H9 (cell line): ENCODE measurements at regions not wholly inside any gene's neighbourhood (a gene's known extent, or its start where the extent isn't known, plus 50 kb on each side); places are given as distances from the start of the nearest gene placed in this dataset.

Experiments
- DNase-seq: peaks from one replicate; pipeline ENCODE4 v3.0.0-alpha.2; 2017
- H2AFZ ChIP-seq: one replicate; pipeline ENCODE4 v1.6.1; 2013; ENCODE audit warnings: mild to moderate bottlenecking, low read length, control low read depth, moderate library complexity
- H2AK5ac ChIP-seq: 2 replicates; pipeline ENCODE4 v1.6.1; 2013; ENCODE audit warnings: low read length, control low read depth, mixed read lengths; ENCODE audit not compliant: insufficient read length
- H2BK120ac ChIP-seq: one replicate; pipeline ENCODE4 v1.6.1; 2013; ENCODE audit warnings: low read depth, mild to moderate bottlenecking, low read length, control low read depth, inconsistent platforms; ENCODE audit not compliant: poor library complexity, severe bottlenecking
- H2BK12ac ChIP-seq: 2 replicates; pipeline ENCODE4 v1.6.1; 2013; ENCODE audit warnings: low read length, control low read depth, mixed read lengths, low read depth; ENCODE audit not compliant: insufficient read length
- H2BK15ac ChIP-seq: 2 replicates; pipeline ENCODE4 v1.6.1; 2013; ENCODE audit warnings: low read depth, low read length, control low read depth
- H2BK20ac ChIP-seq: one replicate; pipeline ENCODE4 v1.6.1; 2013; ENCODE audit warnings: low read depth, mild to moderate bottlenecking, low read length, control low read depth, inconsistent platforms; ENCODE audit not compliant: poor library complexity, severe bottlenecking
- H2BK5ac ChIP-seq: 2 replicates; pipeline ENCODE4 v1.6.1; 2013; ENCODE audit warnings: low read length, control low read depth, mixed read lengths; ENCODE audit not compliant: insufficient read length
- H3K14ac ChIP-seq: 2 replicates; pipeline ENCODE4 v1.6.1; 2013; ENCODE audit warnings: low read length, control low read depth; ENCODE audit not compliant: insufficient read depth
- H3K18ac ChIP-seq: 2 replicates; pipeline ENCODE4 v1.6.1; 2013; ENCODE audit warnings: low read depth, mild to moderate bottlenecking, mixed read lengths, low read length, control low read depth; ENCODE audit not compliant: insufficient read length
- H3K23ac ChIP-seq: 2 replicates; pipeline ENCODE4 v1.6.1; 2013; ENCODE audit warnings: low read length, control low read depth, mixed read lengths, low read depth; ENCODE audit not compliant: insufficient read length
- H3K23me2 ChIP-seq: 2 replicates; pipeline ENCODE4 v1.6.1; 2013; ENCODE audit warnings: low read depth, mild to moderate bottlenecking, mixed read lengths, low read length, control low read depth; ENCODE audit not compliant: insufficient read length, poor library complexity, severe bottlenecking
- H3K27ac ChIP-seq: 2 replicates; pipeline ENCODE4 v1.5.1; 2013; ENCODE audit warnings: low read length, control low read depth, mixed read lengths, low read depth; ENCODE audit not compliant: insufficient read length
- H3K27me3 ChIP-seq: 2 replicates; pipeline ENCODE4 v1.6.1; 2013; ENCODE audit warnings: low read length, control low read depth, inconsistent platforms; ENCODE audit not compliant: insufficient read depth
- H3K4ac ChIP-seq: 2 replicates; pipeline ENCODE4 v1.6.1; 2013; ENCODE audit warnings: low read depth, mild to moderate bottlenecking, control low read depth, inconsistent platforms, low read length, moderate library complexity
- H3K4me1 ChIP-seq: 2 replicates; pipeline ENCODE4 v1.6.1; 2013; ENCODE audit warnings: low read length, control low read depth, inconsistent platforms; ENCODE audit not compliant: insufficient read depth
- H3K4me2 ChIP-seq: 2 replicates; pipeline ENCODE4 v1.6.1; 2013; ENCODE audit warnings: low read length, control low read depth, mixed read lengths; ENCODE audit not compliant: insufficient read length, insufficient read depth
- H3K56ac ChIP-seq: 2 replicates; pipeline ENCODE4 v1.6.1; 2013; ENCODE audit warnings: low read depth, mild to moderate bottlenecking, mixed read lengths, low read length, control low read depth; ENCODE audit not compliant: insufficient read length
- H3K79me1 ChIP-seq: 2 replicates; pipeline ENCODE4 v1.6.1; 2013; ENCODE audit warnings: low read depth, mild to moderate bottlenecking, moderate library complexity, low read length, control low read depth, inconsistent platforms; ENCODE audit not compliant: insufficient read depth, poor library complexity, severe bottlenecking
- H3K79me2 ChIP-seq: 2 replicates; pipeline ENCODE4 v1.6.1; 2013; ENCODE audit warnings: low read length, control low read depth, inconsistent platforms; ENCODE audit not compliant: insufficient read depth
- H3K9ac ChIP-seq: 2 replicates; pipeline ENCODE4 v1.6.1; 2013; ENCODE audit warnings: low read length, control low read depth, mixed read lengths; ENCODE audit not compliant: insufficient read length; ENCODE audit errors: extremely low read depth
- H3K9me3 ChIP-seq: one replicate; pipeline ENCODE4 v1.6.1; 2013; ENCODE audit warnings: low read depth, low read length, inconsistent platforms; ENCODE audit not compliant: control insufficient read depth
- H3T11ph ChIP-seq: one replicate; pipeline ENCODE4 v1.6.1; 2013; ENCODE audit warnings: mild to moderate bottlenecking, low read length, control low read depth, inconsistent platforms
- H4K20me1 ChIP-seq: one replicate; pipeline ENCODE4 v1.6.1; 2013; ENCODE audit not compliant: control insufficient read depth, insufficient read length, insufficient read depth
- H4K5ac ChIP-seq: 2 replicates; pipeline ENCODE4 v1.6.1; 2013; ENCODE audit warnings: low read depth, mild to moderate bottlenecking, mixed read lengths, low read length, control low read depth; ENCODE audit not compliant: insufficient read length
- H4K8ac ChIP-seq: replicated peaks from 2 replicates; pipeline ENCODE4 v1.6.1; 2013; ENCODE audit warnings: low read length, control low read depth, mixed read lengths, low read depth; ENCODE audit not compliant: insufficient read length
- H4K91ac ChIP-seq: 2 replicates; pipeline ENCODE4 v1.6.1; 2013; ENCODE audit warnings: low read depth, mild to moderate bottlenecking, moderate library complexity, mixed read lengths, low read length, control low read depth; ENCODE audit not compliant: insufficient read length
- H3K27ac Mint-ChIP-seq, 3 experiments: 2 replicates in 2 of 3; 3 replicates in 1 of 3; pipeline ENCODE4 v1.8.0; 2020 to 2021; ENCODE audit warnings: mixed read lengths in 3 of 3, mild to moderate bottlenecking in 1 of 3, moderate library complexity in 1 of 3
- H3K27me3 Mint-ChIP-seq: 2 replicates; pipeline ENCODE4 v1.8.0; 2021; ENCODE audit warnings: low read depth, mild to moderate bottlenecking, moderate library complexity, mixed read lengths
- H3K36me3 Mint-ChIP-seq, 3 experiments: 2 replicates in 2 of 3; 3 replicates in 1 of 3; pipeline ENCODE4 v1.8.0; 2020 to 2021; ENCODE audit warnings: low read depth in 3 of 3, mixed read lengths in 3 of 3; ENCODE audit not compliant: insufficient read depth in 1 of 3
- H3K4me1 Mint-ChIP-seq, 2 experiments: 2 replicates each; pipeline ENCODE4 v1.8.0; 2020; ENCODE audit warnings: mixed read lengths in 2 of 2
- H3K4me3 Mint-ChIP-seq, 2 experiments: 2 replicates in 1 of 2; 3 replicates in 1 of 2; pipeline ENCODE4 v1.8.0; 2020 to 2021; ENCODE audit warnings: mild to moderate bottlenecking in 2 of 2, mixed read lengths in 2 of 2, moderate library complexity in 1 of 2
- H3K9me3 Mint-ChIP-seq, 2 experiments: 2 replicates in 1 of 2; 3 replicates in 1 of 2; pipeline ENCODE4 v1.8.0; 2020; ENCODE audit warnings: mild to moderate bottlenecking in 2 of 2, mixed read lengths in 2 of 2, moderate library complexity in 1 of 2
- WGBS: extraction: QIAGEN DNeasy Blood & Tissue Kit; methylation state at CpG from one replicate; pipeline ENCODE4 v1.1.7; 2013; ENCODE audit warnings: missing lambda C conversion rate, low lambda C conversion rate, mixed read lengths; ENCODE audit not compliant: insufficient read length; ENCODE audit errors: extremely low coverage; 5-methylcytosine and 5-hydroxymethylcytosine counted together
- TF ChIP-seq, protein P1 (sequence below): fragments of 200-600 bp; sonication (generic); conservative IDR thresholded peaks from 3 replicates; pipeline ENCODE4 v1.8.0; 2021; ENCODE audit warnings: antibody characterized with exemption, mild to moderate bottlenecking

DNA sequence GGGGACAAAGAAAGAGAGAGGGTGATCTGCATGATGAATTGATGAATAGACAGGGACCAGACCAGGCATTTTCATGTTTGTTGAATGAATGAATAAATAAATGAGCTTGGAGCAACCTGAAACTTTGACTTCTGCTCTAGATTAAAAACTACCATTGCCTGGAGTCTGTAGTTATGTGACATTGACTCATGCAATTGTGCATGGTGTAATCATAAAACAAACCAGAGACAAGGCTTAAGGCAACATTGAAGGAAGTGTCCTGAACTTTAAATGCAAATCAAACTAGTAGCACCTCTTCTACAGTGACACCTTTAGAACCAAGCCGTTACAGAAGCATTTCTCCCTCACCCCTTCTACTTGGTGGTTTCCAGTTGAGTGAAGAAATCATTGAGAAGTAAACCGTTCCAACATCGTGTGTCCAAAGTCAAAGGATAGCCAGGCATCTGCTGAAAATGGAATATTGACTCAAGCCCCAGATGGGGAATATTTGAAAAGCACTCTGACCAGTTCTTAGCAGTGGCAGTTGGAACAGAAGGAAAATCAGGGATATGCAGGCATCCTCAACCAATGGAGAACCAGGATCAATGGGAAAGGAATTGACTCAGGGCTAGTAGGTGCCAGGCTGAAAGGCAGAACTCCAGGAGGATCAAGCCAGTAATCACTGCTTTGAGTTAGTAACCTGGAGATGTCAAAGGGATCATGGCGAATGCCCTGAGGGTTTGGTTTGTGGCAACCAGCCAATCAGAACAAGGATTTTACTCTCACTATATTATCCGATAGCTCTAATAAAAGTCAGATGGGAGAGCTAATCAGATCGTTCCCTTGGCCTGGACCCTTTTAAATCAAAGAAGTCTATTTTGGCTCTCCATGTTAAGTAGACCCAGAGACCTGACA, 171.2 kb upstream of the TSHZ2 start:
- H3K9ac ChIP-seq = no peak overlapping the region
- no peak overlapping the region for H3K27ac ChIP-seq
- no peak overlapping the region for H3K56ac ChIP-seq
- H3K79me2 ChIP-seq = no peaks in the 10 kb centered on the region
- no peak overlapping the region for H2AFZ ChIP-seq
- TF ChIP-seq, protein P1, sequence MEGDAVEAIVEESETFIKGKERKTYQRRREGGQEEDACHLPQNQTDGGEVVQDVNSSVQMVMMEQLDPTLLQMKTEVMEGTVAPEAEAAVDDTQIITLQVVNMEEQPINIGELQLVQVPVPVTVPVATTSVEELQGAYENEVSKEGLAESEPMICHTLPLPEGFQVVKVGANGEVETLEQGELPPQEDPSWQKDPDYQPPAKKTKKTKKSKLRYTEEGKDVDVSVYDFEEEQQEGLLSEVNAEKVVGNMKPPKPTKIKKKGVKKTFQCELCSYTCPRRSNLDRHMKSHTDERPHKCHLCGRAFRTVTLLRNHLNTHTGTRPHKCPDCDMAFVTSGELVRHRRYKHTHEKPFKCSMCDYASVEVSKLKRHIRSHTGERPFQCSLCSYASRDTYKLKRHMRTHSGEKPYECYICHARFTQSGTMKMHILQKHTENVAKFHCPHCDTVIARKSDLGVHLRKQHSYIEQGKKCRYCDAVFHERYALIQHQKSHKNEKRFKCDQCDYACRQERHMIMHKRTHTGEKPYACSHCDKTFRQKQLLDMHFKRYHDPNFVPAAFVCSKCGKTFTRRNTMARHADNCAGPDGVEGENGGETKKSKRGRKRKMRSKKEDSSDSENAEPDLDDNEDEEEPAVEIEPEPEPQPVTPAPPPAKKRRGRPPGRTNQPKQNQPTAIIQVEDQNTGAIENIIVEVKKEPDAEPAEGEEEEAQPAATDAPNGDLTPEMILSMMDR = no peak
- no peak overlapping the region for H3K4ac ChIP-seq
- H4K8ac ChIP-seq = no peak overlapping the region
- Mint-ChIP-seq H3K4me1 (no peaks in the 10 kb centered on the region), H3K27me3 (peaks cover 3% of the 10 kb centered on the region), H3K4me3 (no peak overlapping the region), H3K9me3 (no peaks in the 10 kb centered on the region), H3K36me3 (no peaks in the 10 kb centered on the region), H3K27ac (no peak overlapping the region)
- no peaks in the 10 kb centered on the region for H3K23me2 ChIP-seq
- no peak overlapping the region for H2BK12ac ChIP-seq
- H2BK120ac ChIP-seq = no peak overlapping the region
- H3K18ac ChIP-seq = no peak overlapping the region
- no peak overlapping the region for H3K14ac ChIP-seq
- no peak overlapping the region for H2BK5ac ChIP-seq
- no peak overlapping the region for H3K4me2 ChIP-seq
- no peaks in the 10 kb centered on the region for H3K4me1 ChIP-seq
- H3K9me3 ChIP-seq = no peaks in the 10 kb centered on the region
- WGBS = no CpG with 5 or more reads among the region's 6 CpGs
- no peaks in the 10 kb centered on the region for H4K20me1 ChIP-seq
- DNase-seq = no peak
- no peak overlapping the region for H2BK20ac ChIP-seq
- no peaks in the 10 kb centered on the region for H3K27me3 ChIP-seq
- H3K23ac ChIP-seq = no peak overlapping the region
- no peak overlapping the region for H2AK5ac ChIP-seq
- no peak overlapping the region for H3T11ph ChIP-seq
- H2BK15ac ChIP-seq = no peak overlapping the region
- H3K79me1 ChIP-seq = no peaks in the 10 kb centered on the region
- no peak overlapping the region for H4K5ac ChIP-seq
- no peak overlapping the region for H4K91ac ChIP-seq
